HEK293 (cell line): ENCODE measurements at regions not wholly inside any gene's neighbourhood (a gene's known extent, or its start where the extent isn't known, plus 50 kb on each side); places are given as distances from the start of the nearest gene placed in this dataset.

Experiments
- CTCF ChIA-PET: fragments of 350-600 bp; formaldehyde crosslinking; extraction: SDS; loops from one replicate; lab custom pipeline; 2021; ENCODE audit warnings: antibody characterized with exemption; lab: Yijun Ruan, JAX
- POLR2A ChIA-PET: fragments of 300-600 bp; formaldehyde crosslinking; extraction: SDS; loops from one replicate; lab custom pipeline; 2020; ENCODE audit warnings: antibody characterized with exemption, inconsistent platforms; lab: Yijun Ruan, JAX
- H3K27ac ChIP-seq: fragments of 200-500 bp; sonication (Bioruptor generic); 2 replicates; pipeline ENCODE4 v1.5.1; 2014; ENCODE audit warnings: low read depth, low read length, control low read depth, inconsistent platforms; ENCODE audit errors: extremely low read depth
- H3K36me3 ChIP-seq, 2 experiments: fragments of 200-500 bp in 1 of 2; sonication (Bioruptor generic) in 1 of 2; 1 replicate in 1 of 2; 2 replicates in 1 of 2; pipeline ENCODE4 v1.5.1; 2014 to 2017; ENCODE audit warnings: inconsistent platforms in 2 of 2, low read length in 2 of 2; ENCODE audit not compliant: control insufficient read depth in 2 of 2, insufficient read depth in 1 of 2
- H3K4me1 ChIP-seq: fragments of 200-500 bp; sonication (Bioruptor generic); 2 replicates; pipeline ENCODE4 v1.5.1; 2014; ENCODE audit warnings: mild to moderate bottlenecking, low read length, inconsistent platforms; ENCODE audit not compliant: control insufficient read depth, insufficient read depth
- H3K4me3 ChIP-seq: 2 replicates; pipeline ENCODE4 v1.5.1; 2011; ENCODE audit warnings: low read depth, mild to moderate bottlenecking, control low read depth, low read length, moderate library complexity
- H3K9me3 ChIP-seq: fragments of 200-500 bp; sonication (Bioruptor generic); 2 replicates; pipeline ENCODE4 v1.5.1; 2014; ENCODE audit warnings: low read depth, low read length, inconsistent platforms; ENCODE audit not compliant: control insufficient read depth, insufficient read depth
- EGR2 ChIP-seq: fragments of 450-650 bp; formaldehyde crosslinking; IDR thresholded peaks from 2 replicates; pipeline ENCODE4 v1.5.1; 2016; ENCODE audit warnings: low read depth, missing biosample characterization, missing genetic modification characterization
- SETDB1 ChIP-seq: IDR thresholded peaks from one replicate; pipeline ENCODE4 v1.6.1; 2017; ENCODE audit warnings: mild to moderate bottlenecking, low read length, moderate library complexity, mixed read lengths; ENCODE audit not compliant: insufficient read length
- ZBTB17 ChIP-seq: fragments of 450-650 bp; formaldehyde crosslinking; IDR thresholded peaks from 2 replicates; pipeline ENCODE4 v1.5.1; 2016; ENCODE audit warnings: missing biosample characterization, missing genetic modification characterization
- ZFP37 ChIP-seq: fragments of 450-650 bp; formaldehyde crosslinking; IDR thresholded peaks from 2 replicates; pipeline ENCODE4 v1.5.1; 2016; ENCODE audit warnings: missing biosample characterization, missing genetic modification characterization
- ZNF10 ChIP-seq: fragments of 450-650 bp; formaldehyde crosslinking; IDR thresholded peaks from 2 replicates; pipeline ENCODE4 v1.5.1; 2017; ENCODE audit warnings: missing biosample characterization, missing genetic modification characterization
- ZNF121 ChIP-seq: fragments of 450-650 bp; formaldehyde crosslinking; IDR thresholded peaks from 2 replicates; pipeline ENCODE4 v1.5.1; 2016; ENCODE audit warnings: missing biosample characterization, missing genetic modification characterization
- ZNF157 ChIP-seq: fragments of 450-650 bp; formaldehyde crosslinking; IDR thresholded peaks from 2 replicates; pipeline ENCODE4 v1.5.1; 2016; ENCODE audit warnings: missing biosample characterization, missing genetic modification characterization
- ZNF223 ChIP-seq: fragments of 450-650 bp; formaldehyde crosslinking; IDR thresholded peaks from 2 replicates; pipeline ENCODE4 v1.5.1; 2016; ENCODE audit warnings: missing biosample characterization, missing genetic modification characterization
- ZNF266 ChIP-seq: fragments of 450-650 bp; formaldehyde crosslinking; IDR thresholded peaks from 2 replicates; pipeline ENCODE4 v1.5.1; 2016; ENCODE audit warnings: missing biosample characterization, missing genetic modification characterization, low read depth
- ZNF274 ChIP-seq, 2 experiments: fragments of 200-500 bp in 1 of 2; fragments of 450-650 bp in 1 of 2; sonication (Bioruptor generic) in 1 of 2; formaldehyde crosslinking in 1 of 2; IDR thresholded peaks; 2 replicates each; pipeline versions ENCODE4 v1.5.1 to v1.6.1; 2014 to 2016; ENCODE audit warnings: borderline replicate concordance in 1 of 2, inconsistent platforms in 1 of 2, low read length in 1 of 2, missing biosample characterization in 1 of 2, missing genetic modification characterization in 1 of 2
- ZNF302 ChIP-seq: fragments of 450-650 bp; formaldehyde crosslinking; IDR thresholded peaks from 2 replicates; pipeline ENCODE4 v1.5.1; 2016; ENCODE audit warnings: missing biosample characterization, missing genetic modification characterization, low read depth
- ZNF341 ChIP-seq: fragments of 450-650 bp; formaldehyde crosslinking; IDR thresholded peaks from 2 replicates; pipeline ENCODE4; 2016; ENCODE audit warnings: low read depth, missing biosample characterization, missing genetic modification characterization
- ZNF391 ChIP-seq: fragments of 450-650 bp; formaldehyde crosslinking; IDR thresholded peaks from 2 replicates; pipeline ENCODE4 v1.5.1; 2016; ENCODE audit warnings: low read depth, missing biosample characterization, missing genetic modification characterization, borderline replicate concordance
- ZNF610 ChIP-seq: fragments of 450-650 bp; formaldehyde crosslinking; IDR thresholded peaks from 2 replicates; pipeline ENCODE4 v1.5.1; 2016; ENCODE audit warnings: missing biosample characterization, missing genetic modification characterization, borderline replicate concordance
- ZNF623 ChIP-seq: fragments of 450-650 bp; formaldehyde crosslinking; IDR thresholded peaks from 2 replicates; pipeline ENCODE4 v1.5.1; 2016; ENCODE audit warnings: missing biosample characterization, missing genetic modification characterization
- ZNF837 ChIP-seq: fragments of 450-650 bp; formaldehyde crosslinking; IDR thresholded peaks from 2 replicates; pipeline ENCODE4 v1.5.1; 2016; ENCODE audit warnings: missing biosample characterization, missing genetic modification characterization
- TF ChIP-seq, protein P1 (sequence below): fragments of 450-650 bp; formaldehyde crosslinking; IDR thresholded peaks from 2 replicates; pipeline ENCODE4 v1.5.1; 2016; ENCODE audit warnings: missing biosample characterization, missing genetic modification characterization
- TF ChIP-seq, protein P2 (sequence below): fragments of 450-650 bp; formaldehyde crosslinking; IDR thresholded peaks from 2 replicates; pipeline ENCODE4 v1.5.1; 2017; ENCODE audit warnings: missing biosample characterization, missing genetic modification characterization
- TF ChIP-seq, protein P3 (sequence below): fragments of 450-650 bp; formaldehyde crosslinking; IDR thresholded peaks from 2 replicates; pipeline ENCODE4 v1.5.1; 2016; ENCODE audit warnings: missing biosample characterization, missing genetic modification characterization
- TF ChIP-seq, protein P4 (sequence below): fragments of 450-650 bp; formaldehyde crosslinking; IDR thresholded peaks from 2 replicates; pipeline ENCODE4 v1.5.1; 2017; ENCODE audit warnings: missing biosample characterization, missing genetic modification characterization
- TF ChIP-seq, protein P5 (sequence below): fragments of 450-650 bp; formaldehyde crosslinking; IDR thresholded peaks from 2 replicates; pipeline ENCODE4 v1.5.1; 2017; ENCODE audit warnings: missing biosample characterization, missing genetic modification characterization

DNA sequence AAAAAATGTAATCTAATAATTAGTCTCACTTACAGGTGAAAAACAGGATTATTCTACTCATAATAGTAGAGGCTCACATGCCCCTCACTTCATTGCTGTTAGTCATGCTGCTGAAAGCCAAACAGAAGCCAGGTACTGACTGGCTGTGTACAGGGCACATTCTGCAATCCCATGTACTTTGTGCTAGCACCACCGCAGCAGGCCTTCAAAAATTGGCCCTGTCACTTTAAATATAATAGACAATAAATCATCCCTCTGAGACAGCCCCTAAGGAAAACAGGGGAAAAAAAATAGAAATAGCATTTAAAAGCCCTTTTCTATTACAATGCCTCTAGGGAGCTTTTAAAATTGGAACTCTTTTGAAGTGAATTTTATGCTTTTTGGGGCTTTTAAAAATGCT is 723.8 kb downstream of the TUSC7 start:
- Histone ChIP-seq H3K4me3 (no peak overlapping the region), H3K4me1 (no peaks in the 10 kb centered on the region), H3K9me3 (no peaks in the 10 kb centered on the region), H3K36me3 (no peaks in the 10 kb centered on the region), H3K27ac (no peak overlapping the region)
- CTCF ChIA-PET, result no interaction called here
- no peak for TF ChIP-seq ZNF121
- TF ChIP-seq ZNF266 (tag by site-specific recombination), result no peak
- TF ChIP-seq ZNF302 (tag by site-specific recombination), result no peak
- no peak for TF ChIP-seq ZNF610 (tag by site-specific recombination)
- TF ChIP-seq, protein P1, sequence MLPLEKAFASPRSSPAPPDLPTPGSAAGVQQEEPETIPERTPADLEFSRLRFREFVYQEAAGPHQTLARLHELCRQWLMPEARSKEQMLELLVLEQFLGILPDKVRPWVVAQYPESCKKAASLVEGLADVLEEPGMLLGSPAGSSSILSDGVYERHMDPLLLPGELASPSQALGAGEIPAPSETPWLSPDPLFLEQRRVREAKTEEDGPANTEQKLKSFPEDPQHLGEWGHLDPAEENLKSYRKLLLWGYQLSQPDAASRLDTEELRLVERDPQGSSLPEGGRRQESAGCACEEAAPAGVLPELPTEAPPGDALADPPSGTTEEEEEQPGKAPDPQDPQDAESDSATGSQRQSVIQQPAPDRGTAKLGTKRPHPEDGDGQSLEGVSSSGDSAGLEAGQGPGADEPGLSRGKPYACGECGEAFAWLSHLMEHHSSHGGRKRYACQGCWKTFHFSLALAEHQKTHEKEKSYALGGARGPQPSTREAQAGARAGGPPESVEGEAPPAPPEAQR (tag by site-specific recombination), result no peak
- no peak for TF ChIP-seq ZFP37
- TF ChIP-seq ZNF223 (tag by site-specific recombination), result no peak
- TF ChIP-seq, protein P2, sequence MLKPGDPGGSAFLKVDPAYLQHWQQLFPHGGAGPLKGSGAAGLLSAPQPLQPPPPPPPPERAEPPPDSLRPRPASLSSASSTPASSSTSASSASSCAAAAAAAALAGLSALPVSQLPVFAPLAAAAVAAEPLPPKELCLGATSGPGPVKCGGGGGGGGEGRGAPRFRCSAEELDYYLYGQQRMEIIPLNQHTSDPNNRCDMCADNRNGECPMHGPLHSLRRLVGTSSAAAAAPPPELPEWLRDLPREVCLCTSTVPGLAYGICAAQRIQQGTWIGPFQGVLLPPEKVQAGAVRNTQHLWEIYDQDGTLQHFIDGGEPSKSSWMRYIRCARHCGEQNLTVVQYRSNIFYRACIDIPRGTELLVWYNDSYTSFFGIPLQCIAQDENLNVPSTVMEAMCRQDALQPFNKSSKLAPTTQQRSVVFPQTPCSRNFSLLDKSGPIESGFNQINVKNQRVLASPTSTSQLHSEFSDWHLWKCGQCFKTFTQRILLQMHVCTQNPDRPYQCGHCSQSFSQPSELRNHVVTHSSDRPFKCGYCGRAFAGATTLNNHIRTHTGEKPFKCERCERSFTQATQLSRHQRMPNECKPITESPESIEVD (tag by site-specific recombination), result no peak
- TF ChIP-seq ZNF837 (tag by site-specific recombination), result no peak
- no peak for TF ChIP-seq ZBTB17
- no peak for TF ChIP-seq EGR2 (tag by site-specific recombination)
- TF ChIP-seq, protein P3, sequence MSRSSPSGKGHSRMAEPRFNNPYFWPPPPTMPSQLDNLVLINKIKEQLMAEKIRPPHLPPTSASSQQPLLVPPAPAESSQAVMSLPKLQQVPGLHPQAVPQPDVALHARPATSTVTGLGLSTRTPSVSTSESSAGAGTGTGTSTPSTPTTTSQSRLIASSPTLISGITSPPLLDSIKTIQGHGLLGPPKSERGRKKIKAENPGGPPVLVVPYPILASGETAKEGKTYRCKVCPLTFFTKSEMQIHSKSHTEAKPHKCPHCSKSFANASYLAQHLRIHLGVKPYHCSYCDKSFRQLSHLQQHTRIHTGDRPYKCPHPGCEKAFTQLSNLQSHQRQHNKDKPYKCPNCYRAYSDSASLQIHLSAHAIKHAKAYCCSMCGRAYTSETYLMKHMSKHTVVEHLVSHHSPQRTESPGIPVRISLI (tag by site-specific recombination), result no peak
- TF ChIP-seq ZNF623 (tag by site-specific recombination), result no peak
- POLR2A ChIA-PET, result no interaction called here

DNA sequence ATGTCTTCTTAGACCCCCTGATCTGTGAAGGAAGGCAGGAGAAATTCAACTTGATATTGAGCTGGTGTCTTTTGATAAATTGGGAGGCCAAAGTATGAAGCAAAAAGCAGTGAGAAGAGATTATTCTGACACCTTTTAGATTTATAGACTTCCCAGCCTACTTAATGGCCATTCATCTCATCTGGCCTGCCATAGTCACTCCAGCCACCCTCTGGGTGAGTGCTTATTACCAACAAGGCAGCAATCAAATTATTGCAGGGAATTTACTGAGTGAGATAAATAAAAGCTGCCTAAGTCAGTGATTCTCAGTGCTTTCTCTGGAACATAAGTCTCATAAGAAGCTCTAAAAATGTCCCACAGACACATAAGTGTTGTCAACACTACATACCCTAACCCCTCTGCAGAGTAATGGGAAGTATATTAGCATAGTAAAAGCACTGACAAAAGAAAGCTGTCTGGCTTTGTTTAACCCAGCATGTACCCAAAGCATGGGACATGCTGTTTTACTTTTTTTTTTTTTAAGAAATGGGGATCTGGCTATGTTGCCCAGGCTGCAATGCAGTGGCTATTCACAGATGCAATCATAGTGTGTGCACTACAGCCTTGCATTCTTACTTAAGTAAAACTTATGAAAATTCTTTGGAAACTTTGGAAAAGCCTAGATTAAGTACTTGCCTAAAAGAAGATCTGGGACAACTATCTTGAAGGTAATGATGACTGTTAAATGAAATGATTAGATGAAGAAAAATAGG is 725.3 kb downstream of the TUSC7 start:
- H3K36me3 ChIP-seq, result no peaks in the 10 kb centered on the region
- H3K4me3 ChIP-seq, result no peak overlapping the region
- POLR2A ChIA-PET, result no interaction called here
- no peak overlapping the region for H3K27ac ChIP-seq
- no peak for TF ChIP-seq SETDB1
- CTCF ChIA-PET, result no interaction called here
- no peaks in the 10 kb centered on the region for H3K9me3 ChIP-seq
- H3K4me1 ChIP-seq, result no peaks in the 10 kb centered on the region

DNA sequence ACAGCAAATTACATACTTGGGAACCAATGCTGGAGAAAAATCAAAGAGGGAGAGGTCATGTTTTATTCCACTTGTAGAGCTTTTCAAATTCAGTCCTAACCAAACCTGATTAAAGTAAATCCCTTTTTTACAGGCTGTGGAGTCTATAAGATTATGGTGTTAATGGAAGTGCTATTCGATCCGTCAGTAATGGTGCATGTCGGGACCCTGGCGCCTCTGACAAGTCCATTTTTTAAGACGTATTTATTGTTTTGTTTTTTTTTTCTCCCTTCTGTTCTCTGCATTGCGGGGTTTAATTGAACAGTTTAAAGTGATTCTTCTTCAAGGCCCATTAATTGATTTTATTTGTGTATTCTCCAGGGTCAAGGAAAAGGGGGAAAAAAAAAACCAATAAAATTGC is 725.9 kb downstream of the TUSC7 start:
- no peaks in the 10 kb centered on the region for H3K9me3 ChIP-seq
- H3K4me3 ChIP-seq, result no peak overlapping the region
- no peak overlapping the region for H3K27ac ChIP-seq
- H3K4me1 ChIP-seq, result no peaks in the 10 kb centered on the region
- H3K36me3 ChIP-seq, result no peaks in the 10 kb centered on the region
- CTCF ChIA-PET, result no interaction called here
- TF ChIP-seq ZNF157 (no peak), ZNF10 (tag by site-specific recombination) (no peak), ZNF274 (IDR thresholded peaks at IDR 0.05; ENCODE audit: low read length) (no peak), ZNF274 (tag by site-specific recombination; IDR thresholded peaks at IDR 0.05; ENCODE audit: borderline replicate concordance) (no peak), ZNF391 (no peak), ZNF341 (tag by site-specific recombination) (no peak)
- TF ChIP-seq, protein P4, sequence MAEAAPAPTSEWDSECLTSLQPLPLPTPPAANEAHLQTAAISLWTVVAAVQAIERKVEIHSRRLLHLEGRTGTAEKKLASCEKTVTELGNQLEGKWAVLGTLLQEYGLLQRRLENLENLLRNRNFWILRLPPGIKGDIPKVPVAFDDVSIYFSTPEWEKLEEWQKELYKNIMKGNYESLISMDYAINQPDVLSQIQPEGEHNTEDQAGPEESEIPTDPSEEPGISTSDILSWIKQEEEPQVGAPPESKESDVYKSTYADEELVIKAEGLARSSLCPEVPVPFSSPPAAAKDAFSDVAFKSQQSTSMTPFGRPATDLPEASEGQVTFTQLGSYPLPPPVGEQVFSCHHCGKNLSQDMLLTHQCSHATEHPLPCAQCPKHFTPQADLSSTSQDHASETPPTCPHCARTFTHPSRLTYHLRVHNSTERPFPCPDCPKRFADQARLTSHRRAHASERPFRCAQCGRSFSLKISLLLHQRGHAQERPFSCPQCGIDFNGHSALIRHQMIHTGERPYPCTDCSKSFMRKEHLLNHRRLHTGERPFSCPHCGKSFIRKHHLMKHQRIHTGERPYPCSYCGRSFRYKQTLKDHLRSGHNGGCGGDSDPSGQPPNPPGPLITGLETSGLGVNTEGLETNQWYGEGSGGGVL (tag by site-specific recombination), result no peak
- TF ChIP-seq, protein P5, sequence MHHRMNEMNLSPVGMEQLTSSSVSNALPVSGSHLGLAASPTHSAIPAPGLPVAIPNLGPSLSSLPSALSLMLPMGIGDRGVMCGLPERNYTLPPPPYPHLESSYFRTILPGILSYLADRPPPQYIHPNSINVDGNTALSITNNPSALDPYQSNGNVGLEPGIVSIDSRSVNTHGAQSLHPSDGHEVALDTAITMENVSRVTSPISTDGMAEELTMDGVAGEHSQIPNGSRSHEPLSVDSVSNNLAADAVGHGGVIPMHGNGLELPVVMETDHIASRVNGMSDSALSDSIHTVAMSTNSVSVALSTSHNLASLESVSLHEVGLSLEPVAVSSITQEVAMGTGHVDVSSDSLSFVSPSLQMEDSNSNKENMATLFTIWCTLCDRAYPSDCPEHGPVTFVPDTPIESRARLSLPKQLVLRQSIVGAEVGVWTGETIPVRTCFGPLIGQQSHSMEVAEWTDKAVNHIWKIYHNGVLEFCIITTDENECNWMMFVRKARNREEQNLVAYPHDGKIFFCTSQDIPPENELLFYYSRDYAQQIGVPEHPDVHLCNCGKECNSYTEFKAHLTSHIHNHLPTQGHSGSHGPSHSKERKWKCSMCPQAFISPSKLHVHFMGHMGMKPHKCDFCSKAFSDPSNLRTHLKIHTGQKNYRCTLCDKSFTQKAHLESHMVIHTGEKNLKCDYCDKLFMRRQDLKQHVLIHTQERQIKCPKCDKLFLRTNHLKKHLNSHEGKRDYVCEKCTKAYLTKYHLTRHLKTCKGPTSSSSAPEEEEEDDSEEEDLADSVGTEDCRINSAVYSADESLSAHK (tag by site-specific recombination), result no peak
- TF ChIP-seq, protein P1 (tag by site-specific recombination), result no peak
- TF ChIP-seq, all 188 proteins: peak for 0
- POLR2A ChIA-PET, result no interaction called here
